H9 (cell line): ENCODE measurements at regions not wholly inside any gene's neighbourhood (a gene's known extent, or its start where the extent isn't known, plus 50 kb on each side); places are given as distances from the start of the nearest gene placed in this dataset.

ENCODE experiments used
- DNase-seq: peaks from one replicate; pipeline ENCODE4 v3.0.0-alpha.2; 2017
- H2AFZ ChIP-seq: one replicate; pipeline ENCODE4 v1.6.1; 2013; ENCODE audit warnings: mild to moderate bottlenecking, low read length, control low read depth, moderate library complexity
- H2AK5ac ChIP-seq: 2 replicates; pipeline ENCODE4 v1.6.1; 2013; ENCODE audit warnings: low read length, control low read depth, mixed read lengths; ENCODE audit not compliant: insufficient read length
- H2BK120ac ChIP-seq: one replicate; pipeline ENCODE4 v1.6.1; 2013; ENCODE audit warnings: low read depth, mild to moderate bottlenecking, low read length, control low read depth, inconsistent platforms; ENCODE audit not compliant: poor library complexity, severe bottlenecking
- H2BK12ac ChIP-seq: 2 replicates; pipeline ENCODE4 v1.6.1; 2013; ENCODE audit warnings: low read length, control low read depth, mixed read lengths, low read depth; ENCODE audit not compliant: insufficient read length
- H2BK15ac ChIP-seq: 2 replicates; pipeline ENCODE4 v1.6.1; 2013; ENCODE audit warnings: low read depth, low read length, control low read depth
- H2BK20ac ChIP-seq: one replicate; pipeline ENCODE4 v1.6.1; 2013; ENCODE audit warnings: low read depth, mild to moderate bottlenecking, low read length, control low read depth, inconsistent platforms; ENCODE audit not compliant: poor library complexity, severe bottlenecking
- H2BK5ac ChIP-seq: 2 replicates; pipeline ENCODE4 v1.6.1; 2013; ENCODE audit warnings: low read length, control low read depth, mixed read lengths; ENCODE audit not compliant: insufficient read length
- H3K14ac ChIP-seq: 2 replicates; pipeline ENCODE4 v1.6.1; 2013; ENCODE audit warnings: low read length, control low read depth; ENCODE audit not compliant: insufficient read depth
- H3K18ac ChIP-seq: 2 replicates; pipeline ENCODE4 v1.6.1; 2013; ENCODE audit warnings: low read depth, mild to moderate bottlenecking, mixed read lengths, low read length, control low read depth; ENCODE audit not compliant: insufficient read length
- H3K23ac ChIP-seq: 2 replicates; pipeline ENCODE4 v1.6.1; 2013; ENCODE audit warnings: low read length, control low read depth, mixed read lengths, low read depth; ENCODE audit not compliant: insufficient read length
- H3K23me2 ChIP-seq: 2 replicates; pipeline ENCODE4 v1.6.1; 2013; ENCODE audit warnings: low read depth, mild to moderate bottlenecking, mixed read lengths, low read length, control low read depth; ENCODE audit not compliant: insufficient read length, poor library complexity, severe bottlenecking
- H3K27ac ChIP-seq: 2 replicates; pipeline ENCODE4 v1.5.1; 2013; ENCODE audit warnings: low read length, control low read depth, mixed read lengths, low read depth; ENCODE audit not compliant: insufficient read length
- H3K27me3 ChIP-seq: 2 replicates; pipeline ENCODE4 v1.6.1; 2013; ENCODE audit warnings: low read length, control low read depth, inconsistent platforms; ENCODE audit not compliant: insufficient read depth
- H3K4ac ChIP-seq: 2 replicates; pipeline ENCODE4 v1.6.1; 2013; ENCODE audit warnings: low read depth, mild to moderate bottlenecking, control low read depth, inconsistent platforms, low read length, moderate library complexity
- H3K4me1 ChIP-seq: 2 replicates; pipeline ENCODE4 v1.6.1; 2013; ENCODE audit warnings: low read length, control low read depth, inconsistent platforms; ENCODE audit not compliant: insufficient read depth
- H3K4me2 ChIP-seq: 2 replicates; pipeline ENCODE4 v1.6.1; 2013; ENCODE audit warnings: low read length, control low read depth, mixed read lengths; ENCODE audit not compliant: insufficient read length, insufficient read depth
- H3K56ac ChIP-seq: 2 replicates; pipeline ENCODE4 v1.6.1; 2013; ENCODE audit warnings: low read depth, mild to moderate bottlenecking, mixed read lengths, low read length, control low read depth; ENCODE audit not compliant: insufficient read length
- H3K79me1 ChIP-seq: 2 replicates; pipeline ENCODE4 v1.6.1; 2013; ENCODE audit warnings: low read depth, mild to moderate bottlenecking, moderate library complexity, low read length, control low read depth, inconsistent platforms; ENCODE audit not compliant: insufficient read depth, poor library complexity, severe bottlenecking
- H3K79me2 ChIP-seq: 2 replicates; pipeline ENCODE4 v1.6.1; 2013; ENCODE audit warnings: low read length, control low read depth, inconsistent platforms; ENCODE audit not compliant: insufficient read depth
- H3K9ac ChIP-seq: 2 replicates; pipeline ENCODE4 v1.6.1; 2013; ENCODE audit warnings: low read length, control low read depth, mixed read lengths; ENCODE audit not compliant: insufficient read length; ENCODE audit errors: extremely low read depth
- H3K9me3 ChIP-seq: one replicate; pipeline ENCODE4 v1.6.1; 2013; ENCODE audit warnings: low read depth, low read length, inconsistent platforms; ENCODE audit not compliant: control insufficient read depth
- H3T11ph ChIP-seq: one replicate; pipeline ENCODE4 v1.6.1; 2013; ENCODE audit warnings: mild to moderate bottlenecking, low read length, control low read depth, inconsistent platforms
- H4K20me1 ChIP-seq: one replicate; pipeline ENCODE4 v1.6.1; 2013; ENCODE audit not compliant: control insufficient read depth, insufficient read length, insufficient read depth
- H4K5ac ChIP-seq: 2 replicates; pipeline ENCODE4 v1.6.1; 2013; ENCODE audit warnings: low read depth, mild to moderate bottlenecking, mixed read lengths, low read length, control low read depth; ENCODE audit not compliant: insufficient read length
- H4K8ac ChIP-seq: replicated peaks from 2 replicates; pipeline ENCODE4 v1.6.1; 2013; ENCODE audit warnings: low read length, control low read depth, mixed read lengths, low read depth; ENCODE audit not compliant: insufficient read length
- H4K91ac ChIP-seq: 2 replicates; pipeline ENCODE4 v1.6.1; 2013; ENCODE audit warnings: low read depth, mild to moderate bottlenecking, moderate library complexity, mixed read lengths, low read length, control low read depth; ENCODE audit not compliant: insufficient read length
- H3K27ac Mint-ChIP-seq, 3 experiments: 2 replicates in 2 of 3; 3 replicates in 1 of 3; pipeline ENCODE4 v1.8.0; 2020 to 2021; ENCODE audit warnings: mixed read lengths in 3 of 3, mild to moderate bottlenecking in 1 of 3, moderate library complexity in 1 of 3
- H3K27me3 Mint-ChIP-seq: 2 replicates; pipeline ENCODE4 v1.8.0; 2021; ENCODE audit warnings: low read depth, mild to moderate bottlenecking, moderate library complexity, mixed read lengths
- H3K36me3 Mint-ChIP-seq, 3 experiments: 2 replicates in 2 of 3; 3 replicates in 1 of 3; pipeline ENCODE4 v1.8.0; 2020 to 2021; ENCODE audit warnings: low read depth in 3 of 3, mixed read lengths in 3 of 3; ENCODE audit not compliant: insufficient read depth in 1 of 3
- H3K4me1 Mint-ChIP-seq, 2 experiments: 2 replicates each; pipeline ENCODE4 v1.8.0; 2020; ENCODE audit warnings: mixed read lengths in 2 of 2
- H3K4me3 Mint-ChIP-seq, 2 experiments: 2 replicates in 1 of 2; 3 replicates in 1 of 2; pipeline ENCODE4 v1.8.0; 2020 to 2021; ENCODE audit warnings: mild to moderate bottlenecking in 2 of 2, mixed read lengths in 2 of 2, moderate library complexity in 1 of 2
- H3K9me3 Mint-ChIP-seq, 2 experiments: 2 replicates in 1 of 2; 3 replicates in 1 of 2; pipeline ENCODE4 v1.8.0; 2020; ENCODE audit warnings: mild to moderate bottlenecking in 2 of 2, mixed read lengths in 2 of 2, moderate library complexity in 1 of 2
- WGBS: extraction: QIAGEN DNeasy Blood & Tissue Kit; methylation state at CpG from one replicate; pipeline ENCODE4 v1.1.7; 2013; ENCODE audit warnings: missing lambda C conversion rate, low lambda C conversion rate, mixed read lengths; ENCODE audit not compliant: insufficient read length; ENCODE audit errors: extremely low coverage; 5-methylcytosine and 5-hydroxymethylcytosine counted together
- TF ChIP-seq, protein P1 (sequence below): fragments of 200-600 bp; sonication (generic); conservative IDR thresholded peaks from 3 replicates; pipeline ENCODE4 v1.8.0; 2021; ENCODE audit warnings: antibody characterized with exemption, mild to moderate bottlenecking

GRCh38 chr5:2282893-2283292 is 400.2 kb upstream of the IRX4 start:
- Histone ChIP-seq H4K8ac (no peak overlapping the region), H3K23ac (no peak overlapping the region)

More at GRCh38 chr5:2282893-2283292, 400.2 kb upstream of the IRX4 start:
- H3K4me1 ChIP-seq = no peaks in the 10 kb centered on the region; the same call in 1 of the 2 replicates
- H3K23me2 ChIP-seq = no peaks in the 10 kb centered on the region
- WGBS = no CpG with 5 or more reads among the region's 7 CpGs
- no peak overlapping the region for H3K14ac ChIP-seq
- no peak overlapping the region for H3K18ac ChIP-seq
- no peaks in the 10 kb centered on the region for H3K79me1 ChIP-seq
- no peak overlapping the region for H4K5ac ChIP-seq
- Mint-ChIP-seq H3K9me3 (no peaks in the 10 kb centered on the region), H3K36me3 (no peaks in the 10 kb centered on the region), H3K4me3 (no peak overlapping the region), H3K27me3 (peaks cover 2% of the 10 kb centered on the region), H3K4me1 (peaks cover 9 to 12% of the 10 kb centered on the region in 2 experiments), H3K27ac (no peak overlapping the region)
- H3T11ph ChIP-seq = no peak overlapping the region
- no peak overlapping the region for H2BK20ac ChIP-seq
- H3K9ac ChIP-seq = no peak overlapping the region
- H2AK5ac ChIP-seq = no peak overlapping the region
- H4K91ac ChIP-seq = no peak overlapping the region
- no peak overlapping the region for H3K4ac ChIP-seq
- TF ChIP-seq, protein P1, sequence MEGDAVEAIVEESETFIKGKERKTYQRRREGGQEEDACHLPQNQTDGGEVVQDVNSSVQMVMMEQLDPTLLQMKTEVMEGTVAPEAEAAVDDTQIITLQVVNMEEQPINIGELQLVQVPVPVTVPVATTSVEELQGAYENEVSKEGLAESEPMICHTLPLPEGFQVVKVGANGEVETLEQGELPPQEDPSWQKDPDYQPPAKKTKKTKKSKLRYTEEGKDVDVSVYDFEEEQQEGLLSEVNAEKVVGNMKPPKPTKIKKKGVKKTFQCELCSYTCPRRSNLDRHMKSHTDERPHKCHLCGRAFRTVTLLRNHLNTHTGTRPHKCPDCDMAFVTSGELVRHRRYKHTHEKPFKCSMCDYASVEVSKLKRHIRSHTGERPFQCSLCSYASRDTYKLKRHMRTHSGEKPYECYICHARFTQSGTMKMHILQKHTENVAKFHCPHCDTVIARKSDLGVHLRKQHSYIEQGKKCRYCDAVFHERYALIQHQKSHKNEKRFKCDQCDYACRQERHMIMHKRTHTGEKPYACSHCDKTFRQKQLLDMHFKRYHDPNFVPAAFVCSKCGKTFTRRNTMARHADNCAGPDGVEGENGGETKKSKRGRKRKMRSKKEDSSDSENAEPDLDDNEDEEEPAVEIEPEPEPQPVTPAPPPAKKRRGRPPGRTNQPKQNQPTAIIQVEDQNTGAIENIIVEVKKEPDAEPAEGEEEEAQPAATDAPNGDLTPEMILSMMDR = no peak
- H3K79me2 ChIP-seq = no peaks in the 10 kb centered on the region
- no peak overlapping the region for H2BK15ac ChIP-seq
- no peaks in the 10 kb centered on the region for H3K27me3 ChIP-seq
- H3K56ac ChIP-seq = no peak overlapping the region
- H2BK120ac ChIP-seq = no peak overlapping the region
- DNase-seq = no peak
- no peaks in the 10 kb centered on the region for H4K20me1 ChIP-seq
- no peaks in the 10 kb centered on the region for H3K9me3 ChIP-seq
- H2BK5ac ChIP-seq = no peak overlapping the region
- no peak overlapping the region for H2AFZ ChIP-seq
- no peak overlapping the region for H2BK12ac ChIP-seq
- H3K4me2 ChIP-seq = no peak overlapping the region
- no peak overlapping the region for H3K27ac ChIP-seq
